C4-2B (cell line): ENCODE measurements at regions not wholly inside any gene's neighbourhood (a gene's known extent, or its start where the extent isn't known, plus 50 kb on each side); places are given as distances from the start of the nearest gene placed in this dataset.
"Not testable (repeated sequence)": the region's sequence is repeated elsewhere in the genome, so short reads cannot be mapped to it uniquely, and the experiment has no call there.

Experiments
- H3K27ac ChIP-seq: fragments of 450-650 bp; 2 replicates; pipeline ENCODE4 v1.5.1; 2017
- ZFX ChIP-seq: fragments of 450-650 bp; IDR thresholded peaks from 2 replicates; pipeline ENCODE4 v1.6.1; 2017
- TF ChIP-seq, protein P1 (sequence below): fragments of 450-650 bp; conservative IDR thresholded peaks from 2 replicates; pipeline ENCODE4 v1.5.1; 2017; ENCODE audit warnings: mild to moderate bottlenecking

DNA sequence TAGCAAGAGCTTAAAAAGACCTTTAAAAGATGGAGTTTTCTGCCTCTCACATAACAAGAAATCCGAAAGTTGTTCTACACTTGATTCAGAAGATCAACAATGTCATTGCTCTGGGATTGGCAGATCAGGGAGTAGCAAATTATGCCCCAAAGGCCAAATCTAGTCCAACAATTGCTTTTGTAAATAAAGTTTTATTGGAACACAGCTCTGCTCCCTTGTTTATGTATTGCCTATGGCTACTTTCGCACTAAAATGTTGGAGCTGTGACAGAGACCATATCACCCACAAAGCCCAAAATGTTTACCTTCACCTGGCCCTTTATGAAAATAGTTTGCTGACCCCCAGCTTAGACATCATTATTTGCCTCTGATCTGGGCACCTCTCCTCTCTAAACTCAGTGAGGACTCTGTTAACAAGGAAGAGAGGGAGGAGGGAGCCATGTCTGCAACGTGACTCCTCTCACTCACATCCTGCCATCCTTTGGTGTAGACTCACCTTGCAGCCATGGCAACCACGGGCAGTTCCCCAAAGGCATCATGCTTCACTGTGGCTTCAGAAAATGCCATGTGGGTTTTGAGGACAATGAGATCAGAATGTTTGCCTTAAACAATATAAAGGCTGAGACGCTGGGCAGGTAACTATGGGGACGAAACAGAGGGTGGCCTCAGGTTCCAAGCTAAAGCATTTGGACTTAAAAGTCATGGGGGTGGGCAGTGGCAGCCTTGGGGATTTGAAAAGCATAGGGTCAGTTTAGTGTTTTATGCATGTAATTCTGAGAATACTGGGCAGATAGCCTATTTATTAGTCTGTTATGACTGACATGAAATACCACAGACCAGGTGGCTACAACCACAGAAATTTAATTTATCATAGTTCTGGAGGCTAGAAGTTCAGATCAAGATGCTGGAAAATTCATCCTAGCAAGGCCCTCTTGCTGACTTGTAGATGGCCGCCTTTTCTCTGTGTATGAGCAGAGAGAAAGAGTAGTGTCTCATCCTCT is 149.7 kb upstream of the TNFAIP3 start:
- TF ChIP-seq, protein P1, sequence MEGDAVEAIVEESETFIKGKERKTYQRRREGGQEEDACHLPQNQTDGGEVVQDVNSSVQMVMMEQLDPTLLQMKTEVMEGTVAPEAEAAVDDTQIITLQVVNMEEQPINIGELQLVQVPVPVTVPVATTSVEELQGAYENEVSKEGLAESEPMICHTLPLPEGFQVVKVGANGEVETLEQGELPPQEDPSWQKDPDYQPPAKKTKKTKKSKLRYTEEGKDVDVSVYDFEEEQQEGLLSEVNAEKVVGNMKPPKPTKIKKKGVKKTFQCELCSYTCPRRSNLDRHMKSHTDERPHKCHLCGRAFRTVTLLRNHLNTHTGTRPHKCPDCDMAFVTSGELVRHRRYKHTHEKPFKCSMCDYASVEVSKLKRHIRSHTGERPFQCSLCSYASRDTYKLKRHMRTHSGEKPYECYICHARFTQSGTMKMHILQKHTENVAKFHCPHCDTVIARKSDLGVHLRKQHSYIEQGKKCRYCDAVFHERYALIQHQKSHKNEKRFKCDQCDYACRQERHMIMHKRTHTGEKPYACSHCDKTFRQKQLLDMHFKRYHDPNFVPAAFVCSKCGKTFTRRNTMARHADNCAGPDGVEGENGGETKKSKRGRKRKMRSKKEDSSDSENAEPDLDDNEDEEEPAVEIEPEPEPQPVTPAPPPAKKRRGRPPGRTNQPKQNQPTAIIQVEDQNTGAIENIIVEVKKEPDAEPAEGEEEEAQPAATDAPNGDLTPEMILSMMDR, result no peak
- no peak for TF ChIP-seq ZFX

DNA sequence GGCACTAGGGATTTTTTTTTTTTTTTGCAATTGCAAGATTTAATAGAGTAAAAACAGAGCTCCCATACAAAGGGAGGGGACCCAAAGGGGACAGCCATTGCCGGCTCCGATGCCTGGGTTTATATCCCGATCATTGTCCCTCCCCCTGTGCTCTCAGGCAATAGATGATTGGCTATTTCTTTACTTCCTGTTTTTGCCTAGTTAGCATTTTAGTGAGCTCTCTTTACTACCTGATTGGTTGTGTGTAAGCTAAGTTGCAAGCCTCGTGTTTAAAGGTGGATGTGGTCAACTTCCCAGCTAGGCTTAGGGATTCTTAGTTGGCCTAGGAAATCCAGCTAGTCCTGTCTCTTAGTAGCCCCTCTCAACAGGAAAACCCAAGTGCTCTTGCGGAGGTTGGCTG is 148.2 kb upstream of the TNFAIP3 start:
- H3K27ac ChIP-seq, result not testable (repeated sequence)

More for the DNA sequence above, 149.7 kb upstream of the TNFAIP3 start:
- H3K27ac ChIP-seq, result no peak overlapping the region

DNA sequence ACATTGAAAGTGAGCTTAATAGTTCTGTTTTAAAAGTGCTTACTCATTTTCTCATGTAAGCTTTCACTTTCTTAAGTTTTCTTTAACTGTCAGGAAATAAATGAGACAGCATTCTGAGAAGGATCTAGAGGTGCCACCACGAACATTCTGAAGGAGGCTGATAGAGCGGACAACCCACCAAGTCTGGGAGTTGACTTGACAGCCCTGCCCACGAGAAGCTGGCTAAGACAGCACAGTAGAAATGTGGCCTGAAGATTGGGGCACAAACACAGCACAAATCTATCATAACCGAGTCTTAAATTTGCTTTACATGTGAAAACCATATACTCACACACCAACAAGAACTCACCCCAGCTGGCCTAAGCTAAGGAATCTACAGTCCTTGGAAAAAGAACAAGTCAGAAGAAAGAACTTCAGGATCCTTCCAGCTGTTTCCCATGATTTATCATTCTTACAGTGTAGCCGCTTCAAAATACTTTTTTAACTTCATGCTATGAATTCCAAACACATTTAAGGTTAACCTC is 144.2 kb upstream of the TNFAIP3 start:
- no peak overlapping the region for H3K27ac ChIP-seq
- TF ChIP-seq, protein P1, result no peak
- no peak for TF ChIP-seq ZFX

DNA sequence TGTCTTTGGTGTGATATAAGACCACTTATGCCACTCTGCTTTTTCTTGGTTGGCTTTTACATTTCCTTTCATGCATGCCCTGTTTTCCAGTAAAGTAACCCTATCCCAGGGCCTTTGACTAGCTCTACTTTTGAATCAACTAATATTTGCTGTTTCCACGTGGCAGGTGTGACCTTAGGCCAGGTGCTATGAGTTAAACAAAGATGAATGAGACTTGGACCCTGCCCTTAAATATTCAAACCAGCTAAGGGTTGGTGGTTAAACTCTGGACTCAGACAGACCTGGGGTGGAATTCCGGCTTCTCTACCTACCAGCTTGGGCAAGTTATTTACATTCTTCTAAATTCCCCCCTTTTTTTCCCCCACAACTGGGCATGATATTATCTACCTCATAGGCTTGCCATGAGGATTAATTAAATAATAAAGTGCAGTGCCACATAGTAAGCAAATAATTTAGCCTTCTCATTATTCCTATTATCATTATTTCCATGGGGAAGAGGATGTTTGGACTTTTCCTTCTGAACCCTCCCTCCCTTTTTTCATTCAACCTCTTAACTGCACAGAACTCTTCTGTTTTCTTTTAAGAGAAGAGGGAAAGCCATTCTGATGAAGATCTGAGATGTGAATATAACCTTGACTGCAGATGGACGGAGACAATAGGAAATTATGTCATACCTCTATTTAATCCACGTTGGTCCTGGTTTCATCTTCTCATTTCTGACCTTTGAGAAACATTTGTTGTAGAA is 143.6 kb upstream of the TNFAIP3 start:
- no peak overlapping the region for H3K27ac ChIP-seq
- TF ChIP-seq, protein P1, result no peak
- TF ChIP-seq ZFX, result no peak

DNA sequence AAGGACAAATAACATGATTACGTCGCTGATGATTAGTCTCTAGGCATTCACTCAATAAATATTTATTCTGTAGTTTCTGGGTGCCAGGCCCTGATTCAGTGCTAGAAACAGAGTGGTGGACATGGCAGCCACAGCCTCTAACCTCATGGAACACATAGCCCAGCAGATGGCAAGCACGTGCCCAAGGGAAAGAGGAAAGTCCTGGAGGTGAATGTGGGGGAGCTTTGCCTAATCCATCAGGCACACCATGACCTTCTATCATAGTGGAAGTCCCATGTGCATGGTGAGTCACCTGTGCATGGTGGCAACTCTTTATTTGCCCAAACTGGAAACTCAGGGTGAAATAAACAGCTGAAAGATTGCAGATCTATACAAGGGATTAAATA is 143.0 kb upstream of the TNFAIP3 start:
- no peak overlapping the region for H3K27ac ChIP-seq
- TF ChIP-seq, protein P1, result no peak
- no peak for TF ChIP-seq ZFX

DNA sequence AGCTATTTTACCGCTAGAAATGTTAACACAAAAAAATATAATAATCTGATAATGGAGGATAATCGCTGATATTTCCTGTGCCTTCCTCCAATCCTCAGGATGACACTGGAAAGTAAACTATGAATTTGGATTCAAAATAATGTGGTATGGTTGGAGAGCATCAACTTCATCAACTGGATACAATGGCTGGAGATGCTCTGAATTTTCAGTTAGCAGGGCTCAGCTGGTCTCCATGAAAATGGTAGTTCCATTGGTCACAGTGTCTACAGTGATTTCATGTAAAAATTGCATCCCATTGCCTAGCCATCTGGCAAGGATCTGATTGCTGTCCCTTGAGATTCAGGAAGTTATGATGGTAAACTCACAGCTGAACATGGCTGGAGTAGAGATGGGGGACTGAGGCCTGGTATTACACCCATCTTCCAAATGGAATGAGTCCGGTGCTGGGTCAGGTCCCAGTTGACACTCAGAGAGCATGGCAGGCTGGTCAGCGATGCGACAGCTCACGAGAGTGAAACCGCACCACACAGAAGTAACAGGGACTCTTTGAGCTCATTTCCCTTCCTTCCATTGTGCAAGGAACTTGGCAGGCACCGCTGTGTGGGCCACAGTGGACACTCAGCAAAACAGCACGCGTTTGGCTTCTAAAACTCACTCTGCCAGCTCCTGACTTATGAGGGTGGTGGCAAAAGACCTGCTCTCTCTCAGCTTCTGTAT is 142.4 kb upstream of the TNFAIP3 start:
- H3K27ac ChIP-seq, result no peak overlapping the region
- TF ChIP-seq, protein P1, result no peak
- no peak for TF ChIP-seq ZFX

DNA sequence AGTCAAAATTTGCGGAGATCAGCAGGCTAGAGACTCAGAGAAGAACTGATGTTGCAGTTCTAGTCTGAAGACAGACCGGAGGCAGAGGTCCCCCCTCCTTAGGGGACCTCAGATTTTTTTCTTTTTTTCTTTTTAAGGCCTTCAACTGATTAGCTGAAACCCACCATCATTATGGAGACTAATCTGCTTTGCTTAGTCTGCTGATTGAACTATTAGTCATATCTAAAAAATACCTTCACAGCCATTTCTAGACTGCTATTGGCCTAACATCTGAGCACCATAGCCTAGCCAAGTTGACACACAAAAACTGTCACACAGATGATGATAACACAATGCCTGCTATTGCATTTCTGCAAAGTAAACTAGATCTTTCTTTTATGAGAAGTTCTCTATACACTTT is 141.1 kb upstream of the TNFAIP3 start:
- TF ChIP-seq, protein P1, result no peak
- TF ChIP-seq ZFX, result no peak

More for the DNA sequence above, 141.1 kb upstream of the TNFAIP3 start:
- no peak overlapping the region for H3K27ac ChIP-seq
